C4-2B (cell line): ENCODE measurements at regions not wholly inside any gene's neighbourhood (a gene's known extent, or its start where the extent isn't known, plus 50 kb on each side); places are given as distances from the start of the nearest gene placed in this dataset.

Experiments
- ZFX ChIP-seq: fragments of 450-650 bp; IDR thresholded peaks from 2 replicates; pipeline ENCODE4 v1.6.1; 2017
- TF ChIP-seq, protein P1 (sequence below): fragments of 450-650 bp; conservative IDR thresholded peaks from 2 replicates; pipeline ENCODE4 v1.5.1; 2017; ENCODE audit warnings: mild to moderate bottlenecking

DNA sequence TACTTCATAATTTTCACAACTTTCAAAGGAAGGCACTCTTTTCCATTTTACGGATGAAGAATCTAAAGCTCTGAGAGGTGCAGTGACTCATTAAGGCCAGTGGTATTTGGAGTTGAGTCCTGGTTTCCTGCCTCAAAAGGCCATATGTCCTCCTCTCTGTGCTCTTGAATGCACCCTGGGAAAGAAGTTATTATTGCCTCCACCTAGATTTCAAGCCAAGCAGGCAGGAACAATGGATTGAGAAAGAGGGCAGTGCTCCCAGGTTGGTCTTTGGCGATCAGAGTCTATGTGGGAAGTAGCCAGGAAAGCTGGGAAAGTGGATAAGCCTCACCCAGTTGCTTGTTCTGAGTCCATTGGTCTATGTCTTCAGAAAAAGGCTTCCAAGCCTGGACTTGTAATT lies 165.0 kb downstream of the MAFB start:
- TF ChIP-seq, protein P1, sequence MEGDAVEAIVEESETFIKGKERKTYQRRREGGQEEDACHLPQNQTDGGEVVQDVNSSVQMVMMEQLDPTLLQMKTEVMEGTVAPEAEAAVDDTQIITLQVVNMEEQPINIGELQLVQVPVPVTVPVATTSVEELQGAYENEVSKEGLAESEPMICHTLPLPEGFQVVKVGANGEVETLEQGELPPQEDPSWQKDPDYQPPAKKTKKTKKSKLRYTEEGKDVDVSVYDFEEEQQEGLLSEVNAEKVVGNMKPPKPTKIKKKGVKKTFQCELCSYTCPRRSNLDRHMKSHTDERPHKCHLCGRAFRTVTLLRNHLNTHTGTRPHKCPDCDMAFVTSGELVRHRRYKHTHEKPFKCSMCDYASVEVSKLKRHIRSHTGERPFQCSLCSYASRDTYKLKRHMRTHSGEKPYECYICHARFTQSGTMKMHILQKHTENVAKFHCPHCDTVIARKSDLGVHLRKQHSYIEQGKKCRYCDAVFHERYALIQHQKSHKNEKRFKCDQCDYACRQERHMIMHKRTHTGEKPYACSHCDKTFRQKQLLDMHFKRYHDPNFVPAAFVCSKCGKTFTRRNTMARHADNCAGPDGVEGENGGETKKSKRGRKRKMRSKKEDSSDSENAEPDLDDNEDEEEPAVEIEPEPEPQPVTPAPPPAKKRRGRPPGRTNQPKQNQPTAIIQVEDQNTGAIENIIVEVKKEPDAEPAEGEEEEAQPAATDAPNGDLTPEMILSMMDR: no peak
- TF ChIP-seq ZFX: no peak
